Kidney glomerular epithelial cell (primary cell): ENCODE measurements at regions not wholly inside any gene's neighbourhood (a gene's known extent, or its start where the extent isn't known, plus 50 kb on each side); places are given as distances from the start of the nearest gene placed in this dataset.

Experiments
- DNase-seq: peaks from one replicate; lab custom pipeline; 2025; lab: John Stamatoyannopoulos, UW

GRCh38 chr13:88592105-88592504 is 920.9 kb downstream of the SLITRK5 start:
- DNase-seq: no peak

DNA sequence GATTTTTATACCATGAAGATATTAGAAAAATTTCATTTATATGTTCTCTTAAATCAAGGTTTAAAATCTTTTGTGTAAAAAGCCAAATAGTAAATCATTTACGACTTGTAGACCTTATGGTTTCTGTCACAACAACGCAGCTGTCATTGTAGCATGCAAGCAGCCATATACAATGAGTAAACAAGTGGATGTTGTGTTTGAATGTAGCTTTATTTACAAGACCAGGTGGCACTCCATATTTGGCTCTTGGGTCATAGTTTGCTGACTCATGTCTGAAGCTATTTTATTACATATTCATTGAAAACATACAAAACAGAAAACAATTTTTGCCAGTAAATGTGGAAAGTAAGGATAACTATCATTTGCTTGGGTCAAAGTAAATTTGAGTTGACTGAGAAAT is 930.8 kb downstream of the SLITRK5 start:
- DNase-seq: no peak

GRCh38 chr13:88602786-88603777 is 931.9 kb downstream of the SLITRK5 start:
- peak; percentile 41 for DNase-seq

DNA sequence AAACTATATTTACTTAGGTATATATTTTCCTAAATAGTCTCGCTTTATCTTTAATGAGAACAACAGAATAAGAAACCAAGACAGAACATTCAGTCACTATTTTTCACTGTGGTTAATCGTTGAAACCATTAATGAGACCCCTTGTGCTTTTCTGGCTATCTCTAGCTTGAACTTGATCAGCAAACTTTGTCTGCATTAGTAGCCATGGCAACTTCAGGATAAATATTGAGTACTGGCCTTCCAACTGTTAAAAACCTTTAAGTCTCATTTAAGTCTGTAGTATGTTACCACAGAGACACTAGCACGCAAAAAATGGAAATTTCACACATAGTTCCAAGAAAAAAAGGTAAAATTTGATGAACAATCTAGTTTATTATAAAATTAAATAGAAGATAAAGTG is 946.0 kb downstream of the SLITRK5 start:
- DNase-seq: no peak

- no peak for DNase-seq
These were observed 951.3 kb downstream of the SLITRK5 start for GRCh38 chr13:88622362-88622973.

GRCh38 chr13:88623150-88623549 is 952.0 kb downstream of the SLITRK5 start:
- no peak for DNase-seq

DNA sequence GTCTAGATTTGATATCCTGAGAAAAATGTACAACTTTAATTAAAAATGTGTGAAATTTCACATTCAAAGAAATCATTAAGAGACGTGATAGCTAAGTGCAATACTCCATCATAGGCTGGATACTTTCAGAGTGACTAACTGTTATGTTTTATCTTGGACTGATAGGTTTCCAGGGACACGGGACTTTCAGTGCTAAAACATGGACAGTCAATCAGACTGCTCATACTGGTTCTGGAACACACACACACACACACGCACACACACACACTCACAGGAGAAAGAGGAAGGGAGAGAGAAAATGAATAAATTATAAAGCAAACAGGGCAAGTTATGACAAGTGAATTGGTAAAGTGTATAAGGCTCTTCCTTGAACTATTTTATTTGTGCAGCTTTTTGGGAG is 955.9 kb downstream of the SLITRK5 start:
- no peak for DNase-seq

DNA sequence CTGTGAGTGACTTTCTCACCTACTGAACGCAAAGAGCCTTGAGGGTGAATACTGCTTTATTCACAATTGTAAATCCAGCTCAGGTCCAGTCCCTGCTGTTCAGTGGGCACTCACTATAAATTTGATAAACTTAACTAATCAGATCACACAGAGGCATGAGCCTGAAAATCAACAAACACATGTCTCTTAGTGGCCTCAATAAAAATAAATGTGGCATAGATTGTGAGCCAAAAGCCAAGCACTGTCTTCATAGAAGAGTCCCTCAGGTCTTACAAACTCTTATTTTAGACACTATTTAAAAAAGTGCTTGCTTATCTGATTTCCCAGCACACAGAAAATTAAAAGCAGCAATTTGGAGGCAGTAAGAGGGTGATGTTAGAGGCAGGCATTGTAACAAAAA is 957.7 kb downstream of the SLITRK5 start:
- DNase-seq: no peak

GRCh38 chr13:88637935-88638334 is 966.8 kb downstream of the SLITRK5 start:
- no peak for DNase-seq

DNA sequence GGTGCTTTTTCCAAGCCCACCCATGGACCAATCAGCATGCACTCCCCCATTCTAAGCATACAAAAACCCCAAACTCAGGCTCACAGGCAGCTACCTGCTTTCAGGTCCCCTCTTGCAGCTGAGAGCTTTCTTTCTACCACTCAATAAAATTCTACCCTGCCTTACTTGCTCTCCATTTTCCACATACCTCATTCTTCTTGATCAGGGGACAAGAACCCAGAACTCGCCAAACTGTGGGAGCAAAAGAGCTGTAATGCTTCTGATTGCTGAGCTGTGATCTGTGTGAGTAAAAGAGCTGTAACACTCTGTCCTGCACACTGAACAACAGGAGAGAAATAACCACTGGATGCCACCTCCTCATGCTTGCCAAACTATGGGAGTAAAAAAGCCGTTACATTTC is 972.1 kb downstream of the SLITRK5 start:
- no peak for DNase-seq

DNA sequence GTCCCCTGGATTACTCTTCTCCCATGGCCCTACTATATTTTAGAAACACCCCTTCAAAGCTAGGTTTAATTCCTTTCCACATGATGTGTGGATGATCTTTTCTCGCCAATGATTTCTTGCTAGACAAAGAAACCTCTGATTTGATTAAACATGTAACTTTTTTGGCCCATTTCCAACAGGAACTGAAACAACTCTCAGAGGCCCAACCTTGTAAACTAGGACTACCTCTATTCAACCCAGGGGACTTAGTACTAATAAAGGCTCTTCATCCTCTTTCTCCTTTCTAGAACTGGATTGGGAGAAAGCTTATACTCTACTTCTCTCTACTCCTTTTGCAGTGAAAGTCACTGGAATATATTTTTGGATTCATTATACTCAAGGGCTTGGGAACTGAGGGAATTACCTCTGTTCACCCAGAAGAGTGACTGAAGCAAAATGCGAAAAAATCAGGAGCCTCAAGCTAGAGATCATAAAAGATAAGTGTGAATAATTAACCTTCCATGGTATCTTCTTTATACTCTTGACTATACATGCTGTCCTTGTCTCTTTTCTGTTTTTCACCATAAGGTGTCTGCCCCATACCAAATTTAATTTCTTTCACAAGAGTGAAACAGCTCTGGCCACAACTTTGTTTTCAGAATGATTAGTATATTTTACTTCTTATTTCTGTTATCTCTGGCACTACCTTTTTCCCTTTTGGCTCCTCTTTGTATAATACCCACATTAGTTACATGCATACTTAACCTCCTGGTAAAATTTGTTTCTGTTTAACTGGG is 977.6 kb downstream of the SLITRK5 start:
- no peak for DNase-seq

GRCh38 chr13:88649855-88650254 is 978.7 kb downstream of the SLITRK5 start:
- no peak for DNase-seq

- no peak for DNase-seq
These were observed 980.4 kb downstream of the SLITRK5 start for GRCh38 chr13:88651531-88651930.

DNA sequence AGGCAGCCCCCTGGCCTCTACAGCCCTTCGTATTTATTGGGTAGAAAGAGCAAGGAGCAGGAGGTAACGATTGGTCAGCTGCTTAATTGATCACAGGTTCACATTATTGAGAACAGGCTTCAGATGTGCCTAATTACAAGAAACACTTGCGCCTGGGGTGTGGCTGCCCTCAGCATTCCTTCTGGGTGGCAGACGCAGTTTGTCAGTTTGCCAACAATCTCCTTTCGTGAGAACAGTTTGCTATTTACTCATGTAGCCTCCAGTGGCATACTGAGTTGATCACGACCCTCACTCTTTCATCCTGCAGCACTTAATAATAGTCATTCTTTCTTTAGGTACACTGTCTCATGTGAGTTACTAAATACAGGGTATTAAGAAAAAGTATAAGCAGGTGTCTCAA is 985.6 kb downstream of the SLITRK5 start:
- no peak for DNase-seq

- DNase-seq: no peak
These were observed 999.3 kb downstream of the SLITRK5 start for GRCh38 chr13:88670509-88670908.

- no peak for DNase-seq
These were observed 1003.7 kb downstream of the SLITRK5 start for GRCh38 chr13:88674841-88675240.

DNA sequence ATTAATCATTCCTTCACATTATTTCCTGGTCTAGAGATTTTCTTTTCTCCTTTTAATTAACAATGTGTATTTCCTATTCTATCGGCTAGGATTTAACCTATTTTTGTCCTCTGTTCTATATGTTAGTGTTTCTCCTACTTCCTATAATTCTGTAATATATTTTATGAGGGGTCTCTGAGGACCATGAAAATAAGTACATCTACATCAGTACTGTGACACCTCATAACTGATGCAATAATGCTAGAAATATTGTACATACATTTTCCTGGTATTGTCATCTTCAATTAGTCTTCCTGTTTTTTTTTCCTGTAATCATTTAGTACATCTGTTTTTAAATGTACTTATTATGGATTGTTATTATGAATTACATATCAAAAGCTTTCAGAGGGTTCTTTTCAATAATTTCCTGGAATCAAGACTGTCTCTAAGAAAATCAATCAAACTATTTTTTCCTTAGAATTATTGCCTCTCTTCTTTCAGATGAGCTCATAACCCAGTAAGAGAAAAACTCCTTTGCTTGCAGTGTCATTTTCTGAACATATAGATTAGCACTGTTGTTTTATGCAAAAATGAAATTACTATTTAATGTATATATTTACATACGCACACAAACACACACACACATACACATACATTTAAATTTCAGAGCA is 1004.3 kb downstream of the SLITRK5 start:
- no peak for DNase-seq

DNA sequence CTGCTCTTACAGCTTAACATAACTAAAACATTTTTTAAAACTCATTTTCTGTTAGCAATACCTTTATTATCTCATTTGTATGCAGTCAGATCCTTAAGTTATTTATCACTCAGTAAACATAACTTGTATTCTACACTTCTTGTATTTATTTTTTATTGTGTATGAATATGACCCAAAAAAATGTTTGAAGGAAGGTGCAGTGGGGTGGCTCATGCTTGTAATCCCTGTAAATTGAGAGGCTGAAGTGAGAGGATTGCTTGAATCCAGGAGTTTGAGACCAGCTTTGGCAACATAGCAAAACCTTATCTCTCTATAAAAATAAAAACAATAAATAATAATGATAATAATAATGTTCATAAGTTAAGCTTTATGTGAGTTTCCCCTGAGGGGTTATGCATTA is 1004.8 kb downstream of the SLITRK5 start:
- DNase-seq: no peak

DNA sequence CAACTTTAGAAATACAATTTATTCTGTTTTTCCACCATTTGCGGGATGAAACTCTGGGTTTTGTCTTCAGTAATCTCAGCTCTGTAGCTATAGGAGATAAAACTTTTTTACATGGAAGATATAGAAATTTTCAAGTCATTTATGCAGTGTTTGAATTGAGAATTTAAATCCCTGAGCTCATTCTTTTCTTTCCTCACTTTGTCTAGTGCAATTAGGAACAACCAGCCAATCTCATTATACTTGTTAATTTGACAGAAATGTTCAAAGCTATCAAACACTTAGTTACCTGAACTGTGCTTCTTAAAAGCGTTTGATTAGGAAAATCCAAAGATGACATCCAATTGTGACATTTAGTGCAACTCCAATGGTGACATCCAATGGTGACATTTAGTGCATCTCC is 1014.3 kb downstream of the SLITRK5 start:
- no peak for DNase-seq

GRCh38 chr13:88701551-88701950 is 1030.4 kb downstream of the SLITRK5 start:
- DNase-seq: no peak

DNA sequence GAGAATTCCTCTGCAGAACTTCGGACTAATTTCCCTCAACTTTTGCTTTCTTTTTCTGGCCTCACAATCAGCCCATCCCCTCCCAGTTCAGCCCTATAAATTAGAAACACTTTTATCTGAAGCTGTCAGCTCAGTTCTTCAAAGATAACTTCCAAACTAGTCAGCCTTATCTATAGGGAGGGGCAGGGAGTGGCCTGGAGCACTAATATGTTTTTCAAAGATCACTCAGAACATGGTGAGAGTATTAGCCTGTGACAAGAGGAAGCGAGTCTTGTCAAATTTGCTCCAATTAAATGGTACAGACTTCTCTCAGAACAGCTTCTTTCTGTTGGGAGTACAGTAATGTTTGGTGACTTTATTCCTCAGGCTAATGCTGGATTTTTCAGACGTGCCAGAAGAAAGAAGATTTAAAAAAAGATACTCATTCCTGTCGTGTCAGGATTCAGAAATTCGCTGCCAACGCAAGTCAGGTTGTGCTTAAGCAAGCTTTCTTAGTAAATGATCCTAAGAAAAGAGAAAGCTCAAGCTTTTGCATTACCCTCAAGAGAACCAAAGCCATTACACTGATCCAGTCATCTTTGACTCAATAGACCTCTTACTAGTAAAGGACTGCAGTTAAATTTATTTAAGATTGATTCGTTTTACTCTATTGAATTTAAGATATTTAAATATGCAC is 1033.6 kb downstream of the SLITRK5 start:
- peak; percentile 35 for DNase-seq

DNA sequence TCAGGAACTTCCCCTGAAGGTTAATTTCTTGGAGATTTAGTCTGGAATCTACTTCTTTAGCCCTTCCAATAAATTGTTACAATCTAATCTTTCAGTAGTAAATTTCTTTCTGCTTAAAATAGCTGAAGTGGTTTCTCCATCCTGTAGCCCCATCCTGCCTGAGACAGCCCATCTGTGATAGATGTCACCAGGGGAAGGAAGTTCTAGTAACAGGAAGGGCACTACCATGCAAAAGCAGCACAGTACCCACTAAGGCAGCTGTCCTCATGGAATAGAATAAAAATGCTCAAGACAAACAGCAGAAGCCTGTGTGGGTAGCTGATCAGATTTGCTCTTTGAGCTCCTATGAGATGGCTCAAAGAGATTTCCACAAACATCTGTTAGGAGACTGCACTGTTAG is 1036.5 kb downstream of the SLITRK5 start:
- DNase-seq: no peak
